ENCODE measurements at regions not wholly inside any gene's neighbourhood (a gene's known extent, or its start where the extent isn't known, plus 50 kb on each side); places are given as distances from the start of the nearest gene placed in this dataset.

DNA sequence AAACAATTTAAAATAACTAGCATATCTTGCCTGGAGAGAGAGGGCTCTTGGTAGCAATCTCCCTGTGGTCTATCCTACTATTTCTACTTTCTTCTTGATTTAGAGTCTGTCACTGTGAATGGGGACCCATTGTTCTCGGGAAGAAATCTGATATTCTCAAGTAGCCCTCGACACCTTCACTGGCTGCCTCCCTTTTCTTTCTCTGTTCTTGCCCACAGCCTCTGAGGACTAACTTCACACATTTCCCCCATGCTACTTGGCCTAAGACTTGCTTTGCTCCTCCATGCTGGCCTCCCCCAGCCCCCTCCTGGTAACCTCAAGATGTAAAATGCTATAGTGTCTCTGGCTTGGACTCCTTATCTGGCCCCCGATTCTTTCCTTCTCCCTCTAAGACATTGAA, 58.8 kb upstream of the NT5C1B start:
- POLR2A ChIA-PET: no interaction called here
- CTCF ChIA-PET: no interaction called here

DNA sequence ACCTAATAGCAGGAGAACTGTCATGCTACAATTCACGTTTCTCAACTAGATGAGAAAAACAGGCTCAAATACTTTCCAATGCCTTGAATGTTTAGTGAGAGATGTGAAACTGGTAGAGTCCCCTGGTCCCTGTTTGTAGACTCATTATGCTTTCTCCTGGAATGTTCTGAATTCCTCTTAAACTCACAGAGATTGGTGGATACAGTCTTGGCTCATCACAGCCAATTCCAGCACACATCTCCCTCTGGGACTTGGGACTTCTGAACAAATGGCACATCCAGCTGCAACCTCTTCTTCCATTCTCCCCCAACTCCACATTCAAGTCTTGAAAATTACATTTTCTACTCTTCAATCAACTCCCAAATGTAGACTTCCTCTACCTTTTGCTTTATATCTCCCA, 58.4 kb upstream of the NT5C1B start:
- ChIA-PET POLR2A (no interaction called here), CTCF (no interaction called here)

GRCh38 chr2:18645315-18645714, 55.9 kb upstream of the NT5C1B start:
- POLR2A ChIA-PET: no interaction called here
- CTCF ChIA-PET: no interaction called here

DNA sequence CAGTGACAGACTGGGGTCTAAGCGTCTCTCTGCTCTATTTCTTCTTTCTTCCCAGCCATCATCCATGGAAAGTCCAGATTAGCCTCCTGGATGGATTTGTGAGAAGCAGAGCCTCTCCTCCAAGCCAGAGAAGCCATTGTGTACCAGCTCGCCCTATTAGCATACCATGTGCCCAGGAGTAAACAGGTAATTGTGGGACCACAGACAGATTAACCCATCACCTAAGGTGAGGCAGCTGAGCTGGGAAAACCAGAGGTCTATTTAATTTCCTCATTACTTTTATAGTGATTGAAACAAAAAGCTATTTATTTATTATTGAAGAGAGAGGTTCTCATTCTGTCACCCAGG, 54.7 kb upstream of the NT5C1B start:
- POLR2A ChIA-PET: no interaction called here
- CTCF ChIA-PET: no interaction called here

DNA sequence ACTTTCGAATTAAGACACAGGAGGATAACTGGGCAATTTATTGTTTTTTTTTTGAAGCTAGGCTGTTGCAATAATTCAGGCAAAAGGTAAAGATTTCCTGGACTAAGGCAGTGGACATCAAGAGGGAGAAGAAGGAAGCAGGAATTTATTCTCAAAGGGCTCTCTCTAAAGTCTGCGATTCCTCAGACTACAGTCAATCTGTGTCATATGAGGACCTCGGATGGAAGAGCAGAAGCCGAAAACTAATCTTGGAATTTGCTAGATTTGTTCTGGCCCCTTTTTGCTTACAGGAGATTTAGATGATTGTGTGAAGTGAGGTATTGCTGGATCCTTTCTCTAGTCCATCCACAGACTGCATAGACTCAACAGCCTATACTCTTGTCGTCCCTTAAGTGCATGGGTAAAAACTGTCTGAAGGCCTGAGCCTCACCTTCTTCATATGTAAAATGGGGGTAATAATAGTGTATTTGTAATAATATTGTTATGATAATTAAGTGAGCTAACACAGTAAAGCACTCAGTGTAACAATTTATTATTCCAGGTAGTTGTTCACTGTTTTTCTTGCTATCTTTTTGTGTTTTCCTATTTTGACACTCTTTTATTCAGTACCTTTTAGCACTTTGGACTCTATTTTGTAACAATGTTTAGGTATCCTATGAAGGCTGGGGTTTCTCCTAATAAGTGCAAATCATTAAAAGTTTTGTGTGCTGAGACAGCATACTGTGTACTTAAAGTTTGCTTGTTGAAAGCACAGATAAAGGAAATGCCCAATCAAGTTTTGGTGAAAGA, 54.2 kb upstream of the NT5C1B start:
- ChIA-PET POLR2A (no interaction called here), CTCF (no interaction called here)

GRCh38 chr2:18641823-18642222, 52.5 kb upstream of the NT5C1B start:
- POLR2A ChIA-PET: no interaction called here
- CTCF ChIA-PET: no interaction called here

- POLR2A ChIA-PET: no interaction called here
- CTCF ChIA-PET: no interaction called here
These were observed 50.5 kb upstream of the NT5C1B start for GRCh38 chr2:18639756-18640453.
